K562 (cell line): ENCODE measurements at regions not wholly inside any gene's neighbourhood (a gene's known extent, or its start where the extent isn't known, plus 50 kb on each side); places are given as distances from the start of the nearest gene placed in this dataset.
A peak's percentile ranks its signal among the peaks of the same experiment; 100 is the strongest.

ENCODE experiments used
- ATAC-seq: fragments of 200-7000 bp; cut with Tn5 transposase; 3 replicates; pipeline ENCODE4 v1.9.1; 2020; ENCODE audit warnings: moderate library complexity
- BruUV-seq: library from RNA; stranded (reverse); fragments of 400-500 nt; replicated peaks from 2 replicates; lab custom pipeline; 2021; lab: Mats Ljungman, UMichigan
- CTCF ChIA-PET: fragments of 300-600 bp; formaldehyde crosslinking; extraction: SDS; loops from one replicate; lab custom pipeline; 2021; ENCODE audit warnings: low intra/inter-chr PET ratio; lab: Yijun Ruan, JAX
- POLR2A ChIA-PET: fragments of 300-600, 350-650 bp; sonication (Branson Sonifier 250); formaldehyde crosslinking; extraction: SDS; loops from one replicate; lab custom pipeline; 2021; ENCODE audit warnings: antibody characterized with exemption, inconsistent platforms; lab: Yijun Ruan, JAX
- DNase-seq, 4 experiments: peaks; one replicate each; pipeline versions ENCODE4 v3.0.0 to v3.0.0-alpha.2; 2011 to 2018; ENCODE audit warnings: low spot score in 3 of 4, mixed read lengths in 3 of 4; ENCODE audit errors: extremely low read depth in 1 of 4
- FAIRE-seq: peaks from 2 replicates; lab custom pipeline; 2011; peaks lifted over from hg19 to GRCh38; lab: Jason Lieb, UNC
- H2AFZ ChIP-seq: 2 replicates; pipeline ENCODE4 v1.6.0; 2011; ENCODE audit warnings: low read depth, low read length, control low read depth, inconsistent platforms
- H3K27ac ChIP-seq: fragments of 200-600 bp; 3 replicates; pipeline ENCODE4 v1.8.0; 2011; ENCODE audit warnings: low read depth, mild to moderate bottlenecking, control low read depth, inconsistent platforms, low read length, moderate library complexity, mixed read lengths; ENCODE audit errors: extremely low read depth
- H3K27me3 ChIP-seq, 2 experiments: fragments of 300-600 bp in 1 of 2; 2 replicates in 1 of 2; 3 replicates in 1 of 2; pipeline versions ENCODE4 v1.6.0 to v1.8.0; 2011; ENCODE audit warnings: inconsistent platforms in 2 of 2, low read length in 2 of 2, mild to moderate bottlenecking in 1 of 2, mixed read lengths in 1 of 2, moderate library complexity in 1 of 2; ENCODE audit not compliant: control insufficient read depth in 2 of 2, insufficient read depth in 2 of 2
- H3K36me3 ChIP-seq: fragments of 300-600 bp; 3 replicates; pipeline ENCODE4 v1.8.0; 2011; ENCODE audit warnings: mild to moderate bottlenecking, low read length, inconsistent platforms; ENCODE audit not compliant: control insufficient read depth, insufficient read depth
- H3K4me1 ChIP-seq, 2 experiments: fragments of 200-600 bp in 1 of 2; replicated peaks in 1 of 2; 2 replicates in 1 of 2; 3 replicates in 1 of 2; pipeline versions ENCODE4 v1.5.1 to v1.8.0; 2011; ENCODE audit warnings: inconsistent platforms in 2 of 2, low read length in 2 of 2, mild to moderate bottlenecking in 1 of 2, mixed read lengths in 1 of 2, moderate library complexity in 1 of 2; ENCODE audit not compliant: control insufficient read depth in 2 of 2, insufficient read depth in 2 of 2
- H3K4me2 ChIP-seq: 2 replicates; pipeline ENCODE4 v1.6.1; 2011; ENCODE audit warnings: low read length, control low read depth, inconsistent platforms, mixed read lengths; ENCODE audit not compliant: insufficient read depth
- H3K4me3 ChIP-seq: fragments of 200-600 bp; sonication (generic), shearing (Covaris generic); 2 replicates; pipeline ENCODE4 v1.5.1; 2016; ENCODE audit warnings: control low read depth, inconsistent platforms
- H3K79me2 ChIP-seq: fragments of 200-600 bp; 3 replicates; pipeline ENCODE4 v1.8.0; 2011; ENCODE audit warnings: low read length, inconsistent platforms; ENCODE audit not compliant: control insufficient read depth, insufficient read depth
- H3K9ac ChIP-seq, 2 experiments: 2 replicates each; pipeline versions ENCODE4 v1.6.0 to v1.6.1; 2011; ENCODE audit warnings: low read depth in 2 of 2, low read length in 2 of 2, control low read depth in 1 of 2, inconsistent platforms in 1 of 2, mild to moderate bottlenecking in 1 of 2, mixed read lengths in 1 of 2; ENCODE audit not compliant: insufficient read depth in 1 of 2
- H3K9me1 ChIP-seq: one replicate; pipeline ENCODE4 v1.6.0; 2011; ENCODE audit warnings: inconsistent platforms, mild to moderate bottlenecking, low read length, moderate library complexity; ENCODE audit not compliant: control insufficient read depth, insufficient read depth
- H3K9me3 ChIP-seq: replicated peaks from 2 replicates; pipeline ENCODE4 v1.5.1; 2011; ENCODE audit warnings: low read depth, low read length, inconsistent platforms; ENCODE audit not compliant: control insufficient read depth, insufficient read depth
- H4K20me1 ChIP-seq: replicated peaks from 2 replicates; pipeline ENCODE4 v1.6.1; 2011; ENCODE audit warnings: low read length, inconsistent platforms, mixed read lengths; ENCODE audit not compliant: control insufficient read depth, insufficient read depth
- ETS2 ChIP-seq: IDR thresholded peaks from 2 replicates; pipeline ENCODE4 v1.6.1; 2016; ENCODE audit warnings: borderline replicate concordance, missing genetic modification characterization, mild to moderate bottlenecking, moderate library complexity, missing compliant biosample characterization; ENCODE audit not compliant: poor library complexity, severe bottlenecking
- NR2F6 ChIP-seq: fragments of 450-650 bp; formaldehyde crosslinking; IDR thresholded peaks from 2 replicates; pipeline ENCODE4 v1.4.0; 2020; ENCODE audit warnings: mild to moderate bottlenecking
- ZNF507 ChIP-seq: conservative IDR thresholded peaks from 2 replicates; pipeline ENCODE4 v1.6.1; 2017; ENCODE audit warnings: missing genetic modification characterization, missing compliant biosample characterization
- ZNF57 ChIP-seq: fragments of 450-650 bp; formaldehyde crosslinking; IDR thresholded peaks from 2 replicates; pipeline ENCODE4 v1.4.0; 2020; ENCODE audit warnings: mild to moderate bottlenecking, moderate library complexity
- ZNF778 ChIP-seq: fragments of 450-650 bp; formaldehyde crosslinking; IDR thresholded peaks from 2 replicates; pipeline ENCODE4 v1.4.0; 2020; ENCODE audit warnings: mild to moderate bottlenecking, moderate library complexity
- WGBS: fragments of 100-300 bp; shearing (Covaris generic); methylation state at CpG from one replicate; pipeline ENCODE4 v1.1.6; 2016; ENCODE audit warnings: low coverage, mixed read lengths; ENCODE audit not compliant: insufficient coverage; ENCODE audit errors: missing lambda C conversion rate; 5-methylcytosine and 5-hydroxymethylcytosine counted together
- in situ Hi-C: fragments of 300-500 bp; cut with MboI; formaldehyde crosslinking; loops from 4 replicates; pipeline ENCODE4 v1.15.0; 2018; ENCODE audit warnings: inconsistent platforms, mixed read lengths
- intact Hi-C: fragments of 100-400 bp; cut with micrococcal nuclease; formaldehyde crosslinking; loops from 2 replicates; pipeline ENCODE4 v1.14.2; 2022

- POLR2A ChIA-PET = no interaction called here
- Histone ChIP-seq H3K4me3 (no peak overlapping the region), H3K9me3 (no peaks in the 10 kb centered on the region), H3K9me1 (no peaks in the 10 kb centered on the region), H3K4me2 (no peak overlapping the region), H3K4me1 (no peaks in the 10 kb centered on the region), H3K9ac (no peak overlapping the region), H3K36me3 (no peaks in the 10 kb centered on the region), H2AFZ (no peak overlapping the region), H3K27me3 (no peaks in the 10 kb centered on the region), H3K27ac (no peak overlapping the region), H4K20me1 (no peaks in the 10 kb centered on the region), H3K79me2 (no peaks in the 10 kb centered on the region)
- intact Hi-C loops (no loop called here), in situ Hi-C loops (no loop called here)
- no peak for DNase-seq
- BruUV-seq = no TSS peak
- CTCF ChIA-PET = no interaction called here
- ATAC-seq = no peak
- no peak for FAIRE-seq
- TF ChIP-seq ZNF507 (tag) (peak; percentile 61), ETS2 (tag) (no peak)
- WGBS = 10% methylated on average over 1 of the region's 1 CpG
These were observed 425.3 kb upstream of the ANKRD30A start for GRCh38 chr10:36700123-36700522.

- DNase-seq (no peak), ATAC-seq (no peak)
- CTCF ChIA-PET = no interaction called here
- POLR2A ChIA-PET = interaction anchor here (0.7 kb wide), 1 partner anchor 11 kb away, joined by 3 read pairs; no protein-coding TSS in a partner anchor
- Histone ChIP-seq H3K4me3 (no peak overlapping the region), H3K9ac (no peak overlapping the region), H3K27me3 (no peaks in the 10 kb centered on the region), H3K4me1 (no peaks in the 10 kb centered on the region), H3K9me1 (no peaks in the 10 kb centered on the region), H2AFZ (no peak overlapping the region), H3K36me3 (no peaks in the 10 kb centered on the region)
- no TSS peak for BruUV-seq
- in situ Hi-C loops = no loop called here
- TF ChIP-seq NR2F6 (CRISPR knock-in tag) (no peak), ZNF778 (CRISPR knock-in tag) (no peak), ZNF57 (CRISPR knock-in tag) (no peak)
- TF ChIP-seq, all 486 proteins: peak for 0
- intact Hi-C loops = no loop called here
- Histone ChIP-seq H3K9me3 (no peaks in the 10 kb centered on the region), H4K20me1 (no peaks in the 10 kb centered on the region), H3K27ac (no peak overlapping the region), H3K4me2 (no peak overlapping the region), H3K79me2 (no peaks in the 10 kb centered on the region)
- 1% methylated on average over 8 of the region's 10 CpGs for WGBS
- FAIRE-seq = no peak
These were observed 432.6 kb upstream of the ANKRD30A start for GRCh38 chr10:36692759-36693158.
